Fibroblast of lung (primary cell): ENCODE measurements at regions not wholly inside any gene's neighbourhood (a gene's known extent, or its start where the extent isn't known, plus 50 kb on each side); places are given as distances from the start of the nearest gene placed in this dataset.

Source experiments
- CTCF ChIP-seq, 2 donors: IDR thresholded peaks in 1 of 2; conservative IDR thresholded peaks in 1 of 2; 1 replicate in 1 of 2; 2 replicates in 1 of 2; pipeline ENCODE4 v1.5.1; 2011 to 2012; ENCODE audit warnings: low read length in 2 of 2, control low read depth in 1 of 2, inconsistent platforms in 1 of 2, low read depth in 1 of 2, mild to moderate bottlenecking in 1 of 2
- EZH2 ChIP-seq: IDR thresholded peaks from 2 replicates; pipeline ENCODE4 v1.5.1; 2012; ENCODE audit warnings: low read length, control low read depth, mild to moderate bottlenecking; ENCODE audit errors: missing control alignments

GRCh38 chr6:139951172-139951571 is 576.7 kb upstream of the CITED2 start:
- TF ChIP-seq CTCF (conservative IDR thresholded peaks at IDR 0.05 in 1 of 2, IDR thresholded peaks at IDR 0.05 in 1 of 2; ENCODE audit: low read depth in 1 of 2, low read length in 2 of 2), result no peak
- TF ChIP-seq EZH2, result no peak
